Occipital lobe (tissue), 1 donor: ENCODE measurements at regions not wholly inside any gene's neighbourhood (a gene's known extent, or its start where the extent isn't known, plus 50 kb on each side); places are given as distances from the start of the nearest gene placed in this dataset.

Experiments
- DNase-seq: peaks from one replicate; lab custom pipeline; 2025; lab: John Stamatoyannopoulos, UW

GRCh38 chr10:117861329-117861728, 185.4 kb downstream of the RAB11FIP2 start:
- no peak for DNase-seq

- DNase-seq: no peak
Observed at GRCh38 chr10:117863771-117864170, 183.0 kb downstream of the RAB11FIP2 start.

- DNase-seq: no peak
Observed at GRCh38 chr10:117865945-117866344, 180.8 kb downstream of the RAB11FIP2 start.

DNA sequence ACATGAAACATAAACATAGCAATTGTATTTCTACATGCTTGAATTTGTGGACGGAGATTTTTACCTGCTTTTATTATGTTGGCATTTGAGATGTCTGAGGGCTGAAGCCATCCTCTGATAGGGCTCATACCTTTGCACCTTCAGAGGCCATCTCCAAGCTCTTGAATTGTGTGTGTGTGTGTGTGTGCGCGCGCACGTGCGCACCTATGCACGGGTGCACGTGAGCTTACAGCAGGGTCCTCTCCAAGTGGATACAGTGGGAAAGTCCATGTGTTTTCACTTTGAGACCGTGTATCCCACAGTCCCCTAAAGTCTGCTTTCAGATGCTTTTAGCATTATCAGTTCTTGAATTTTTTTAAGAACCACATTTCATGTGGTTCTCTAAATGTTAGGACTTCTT, 178.6 kb downstream of the RAB11FIP2 start:
- no peak for DNase-seq

GRCh38 chr10:117875793-117876192, 170.9 kb downstream of the RAB11FIP2 start:
- DNase-seq: no peak

- DNase-seq: no peak
Observed at GRCh38 chr10:117876210-117876609, 170.5 kb downstream of the RAB11FIP2 start.

DNA sequence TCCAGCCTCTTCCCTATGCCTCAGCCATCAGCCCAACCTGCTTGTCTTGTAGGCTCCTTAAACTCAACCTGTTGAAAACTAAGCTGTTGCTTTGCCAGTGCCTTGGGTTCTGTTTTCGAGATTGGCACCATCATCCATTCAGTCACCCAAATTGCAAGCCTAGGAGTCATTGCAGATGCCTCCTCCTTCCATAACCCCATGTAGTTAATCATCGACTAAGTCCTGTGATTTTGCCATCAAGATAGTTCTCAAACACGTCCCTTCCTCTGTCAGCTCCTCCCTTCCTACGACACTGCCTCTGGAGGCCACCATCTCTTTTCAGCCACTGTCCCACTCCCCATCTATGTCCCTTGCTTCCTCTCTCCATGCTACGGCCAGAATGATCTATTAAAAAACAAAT, 168.1 kb downstream of the RAB11FIP2 start:
- DNase-seq: no peak

DNA sequence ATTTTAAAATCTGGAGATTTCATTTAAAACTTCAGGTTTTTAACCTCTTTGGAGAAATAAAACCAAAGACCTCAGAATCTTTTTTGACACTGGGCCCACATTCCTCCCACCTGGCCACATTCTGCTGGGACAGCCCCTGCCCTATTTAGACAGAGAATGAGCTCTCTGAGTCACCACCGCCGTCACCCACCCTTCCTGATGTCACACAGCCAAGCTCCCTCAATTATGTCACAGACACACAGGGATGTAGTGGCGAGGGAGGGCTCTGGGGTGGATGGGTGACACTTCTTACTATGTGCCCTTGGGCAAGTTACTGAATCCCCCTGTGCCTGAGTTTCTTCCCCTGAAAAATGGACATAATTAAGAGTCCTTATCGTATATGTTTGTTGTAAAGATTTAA, 162.6 kb downstream of the RAB11FIP2 start:
- no peak for DNase-seq

GRCh38 chr10:117884592-117884991, 162.1 kb downstream of the RAB11FIP2 start:
- DNase-seq: no peak

DNA sequence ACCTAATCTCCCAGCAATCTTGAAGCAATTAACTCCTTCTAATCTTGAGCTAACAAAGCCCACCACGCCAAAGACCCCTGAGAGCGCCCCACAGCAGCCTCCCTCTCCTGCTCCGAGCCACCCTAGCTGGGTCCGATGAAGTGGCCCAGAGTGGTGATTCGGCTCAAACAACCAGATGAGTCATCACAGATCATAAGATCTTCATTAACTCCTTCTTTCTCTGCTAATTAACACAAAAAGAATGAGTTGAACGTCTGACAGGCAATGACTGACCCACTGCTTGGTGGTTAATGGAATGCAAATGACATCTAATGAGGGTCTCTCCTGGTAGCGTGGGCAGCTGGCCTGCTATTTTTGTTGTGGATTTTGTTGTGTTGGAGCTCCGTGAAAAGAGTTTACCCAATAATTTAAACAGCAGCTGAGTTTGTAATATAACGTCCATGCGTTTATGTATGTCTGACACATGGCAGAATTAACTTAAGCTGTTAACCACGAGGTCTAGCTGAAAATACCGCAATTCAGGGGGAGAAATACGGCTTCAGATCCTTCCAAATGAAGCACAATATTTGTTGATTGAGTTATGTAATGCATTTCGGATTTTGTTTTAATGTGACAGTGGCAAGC, 161.4 kb downstream of the RAB11FIP2 start:
- DNase-seq: no peak

GRCh38 chr10:117886766-117887165, 160.0 kb downstream of the RAB11FIP2 start:
- no peak for DNase-seq

DNA sequence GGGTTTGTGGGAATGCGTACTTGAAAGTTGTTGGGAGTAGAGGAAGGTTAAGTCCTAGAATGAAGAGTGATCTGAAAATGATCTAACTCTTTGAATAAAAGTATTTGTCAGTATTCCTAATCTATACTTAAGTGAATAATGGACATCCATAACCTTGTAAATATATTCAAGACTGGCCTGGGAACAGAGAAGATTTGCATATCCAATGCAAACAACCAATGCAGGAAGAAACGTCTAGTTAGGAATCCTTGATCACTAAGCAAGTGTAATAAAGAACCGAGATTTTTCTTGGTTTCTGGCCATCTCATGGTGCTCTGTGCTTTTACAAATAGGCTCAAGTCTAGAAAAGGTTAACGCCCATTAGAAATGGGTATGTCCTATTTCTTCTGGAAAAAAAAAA, 157.1 kb downstream of the RAB11FIP2 start:
- no peak for DNase-seq

DNA sequence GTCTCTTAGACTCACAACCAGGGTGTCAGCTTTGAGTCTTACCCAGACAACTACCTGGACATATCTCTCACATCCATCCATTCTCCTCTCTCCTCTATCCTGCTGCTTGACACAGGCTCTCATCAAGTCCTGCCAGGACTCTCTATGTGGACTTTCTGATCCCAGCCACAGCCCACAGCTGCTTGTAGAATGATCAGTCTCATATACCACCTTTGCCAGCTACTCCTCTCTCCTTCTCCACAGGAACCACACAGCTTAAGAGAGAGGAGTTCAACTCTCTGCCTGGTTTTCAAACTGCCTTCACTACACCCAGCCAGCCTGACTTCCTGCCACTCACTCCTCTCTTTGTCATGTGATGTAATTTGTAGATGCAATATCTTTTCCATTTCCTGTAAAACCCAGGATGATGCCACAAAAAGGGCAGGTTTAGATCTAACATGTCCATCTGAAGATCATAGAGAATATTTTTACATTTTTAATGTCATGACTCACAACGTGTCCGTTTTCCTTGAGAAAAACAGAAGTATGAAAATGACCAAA, 154.0 kb downstream of the RAB11FIP2 start:
- DNase-seq: no peak

- DNase-seq: no peak
Observed at GRCh38 chr10:117894339-117894738, 152.4 kb downstream of the RAB11FIP2 start.

- no peak for DNase-seq
Observed at GRCh38 chr10:117896517-117896916, 150.2 kb downstream of the RAB11FIP2 start.

GRCh38 chr10:117899181-117899683, 147.5 kb downstream of the RAB11FIP2 start:
- no peak for DNase-seq

GRCh38 chr10:117900280-117900679, 146.5 kb downstream of the RAB11FIP2 start:
- DNase-seq: no peak

DNA sequence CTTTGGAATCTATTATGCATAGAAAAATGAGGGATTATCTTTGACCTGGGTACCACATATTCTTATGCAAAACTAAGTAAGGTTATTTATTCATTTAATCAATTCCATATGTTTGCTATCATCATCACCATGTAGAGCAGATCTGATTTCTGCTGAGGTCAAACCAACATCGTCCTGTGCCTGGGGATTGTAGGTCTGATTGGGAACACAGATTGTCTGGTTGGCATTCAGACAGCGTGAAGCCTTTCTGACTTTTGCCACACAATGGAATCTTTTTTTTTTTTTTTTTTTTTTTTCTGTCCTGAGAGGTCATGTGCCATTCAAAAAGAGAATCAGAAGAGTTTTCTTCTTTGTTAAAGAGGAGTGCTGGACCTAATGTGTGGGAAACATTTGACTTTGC, 142.9 kb downstream of the RAB11FIP2 start:
- no peak for DNase-seq

DNA sequence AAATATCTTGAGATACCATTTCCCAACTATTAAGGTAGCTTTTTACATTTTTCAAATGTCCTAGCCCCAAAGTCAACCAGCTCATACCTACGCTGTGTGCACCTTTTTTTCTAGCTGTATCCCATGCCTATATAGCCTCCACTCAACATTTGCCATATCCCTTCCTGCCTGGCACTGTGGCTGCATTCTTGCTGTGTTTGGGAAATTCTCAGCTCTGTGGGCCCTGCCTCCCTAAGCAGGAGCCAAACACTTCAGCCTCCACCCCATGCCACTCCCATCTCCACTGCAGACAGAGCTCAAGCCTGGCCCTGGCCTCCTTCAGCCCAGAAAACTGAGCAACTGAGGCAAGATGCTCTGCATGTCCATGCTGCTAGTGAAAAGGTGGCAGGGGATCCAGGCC, 141.3 kb downstream of the RAB11FIP2 start:
- DNase-seq: no peak

GRCh38 chr10:117911684-117912083, 135.1 kb downstream of the RAB11FIP2 start:
- DNase-seq: no peak

DNA sequence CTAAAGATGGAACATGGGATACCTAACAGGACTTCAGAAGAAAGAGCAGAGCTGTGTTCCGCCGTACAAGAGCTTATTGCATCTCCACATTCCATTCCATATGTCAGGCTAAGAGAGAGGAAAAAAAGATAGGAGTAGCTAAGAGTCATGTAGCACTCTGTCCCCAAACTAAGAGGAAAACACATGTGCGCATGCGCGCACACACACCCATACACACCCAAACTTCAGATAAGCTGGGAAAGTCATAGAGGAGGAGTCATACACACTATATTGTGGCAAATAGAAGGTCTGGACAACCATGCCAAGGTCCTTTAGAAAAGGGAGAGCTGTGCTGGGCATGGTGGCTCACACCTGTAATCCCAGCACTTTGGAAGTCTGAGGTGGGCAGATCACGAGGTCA, 132.4 kb downstream of the RAB11FIP2 start:
- no peak for DNase-seq

- DNase-seq: no peak
Observed at GRCh38 chr10:117920956-117921355, 125.8 kb downstream of the RAB11FIP2 start.

GRCh38 chr10:117921421-117921820, 125.3 kb downstream of the RAB11FIP2 start:
- no peak for DNase-seq

- DNase-seq: no peak
Observed at GRCh38 chr10:117924820-117925219, 121.9 kb downstream of the RAB11FIP2 start.
